Hepatocyte (in vitro differentiated cells): ENCODE measurements at regions not wholly inside any gene's neighbourhood (a gene's known extent, or its start where the extent isn't known, plus 50 kb on each side); places are given as distances from the start of the nearest gene placed in this dataset.

Experiments used
- DNase-seq: peaks from one replicate; pipeline ENCODE4 v3.0.0-alpha.2; 2016; ENCODE audit warnings: low spot score
- H2AFZ ChIP-seq: fragments of 200-600 bp; sonication (generic); 2 replicates; pipeline ENCODE4 v1.6.0; 2016; ENCODE audit warnings: antibody characterized with exemption, mild to moderate bottlenecking
- H3K27ac ChIP-seq: fragments of 200-600 bp; sonication (generic); 2 replicates; pipeline ENCODE4 v1.5.1; 2016; ENCODE audit warnings: mild to moderate bottlenecking
- H3K27me3 ChIP-seq: fragments of 200-600 bp; sonication (generic); 2 replicates; pipeline ENCODE4 v1.6.1; 2016
- H3K36me3 ChIP-seq: fragments of 200-600 bp; sonication (generic); replicated peaks from 2 replicates; pipeline ENCODE4 v1.5.1; 2016; ENCODE audit warnings: low read depth; ENCODE audit not compliant: insufficient read depth
- H3K4me1 ChIP-seq: fragments of 200-600 bp; sonication (generic); 2 replicates; pipeline ENCODE4 v1.5.1; 2016; ENCODE audit warnings: mild to moderate bottlenecking, moderate library complexity; ENCODE audit not compliant: insufficient read depth
- H3K4me2 ChIP-seq: fragments of 200-600 bp; sonication (generic); 2 replicates; pipeline ENCODE4 v1.6.0; 2016
- H3K4me3 ChIP-seq: fragments of 200-600 bp; sonication (generic); 2 replicates; pipeline ENCODE4 v1.5.1; 2016; ENCODE audit warnings: mild to moderate bottlenecking
- H3K79me2 ChIP-seq: fragments of 200-600 bp; sonication (generic); 2 replicates; pipeline ENCODE4 v1.6.0; 2017; ENCODE audit warnings: mild to moderate bottlenecking
- H3K9me2 ChIP-seq: fragments of 200-600 bp; sonication (generic); replicated peaks from 2 replicates; pipeline ENCODE4 v1.6.0; 2017; ENCODE audit warnings: mild to moderate bottlenecking; ENCODE audit not compliant: insufficient read depth
- H3K9me3 ChIP-seq: fragments of 200-600 bp; sonication (generic); 2 replicates; pipeline ENCODE4 v1.5.1; 2016; ENCODE audit warnings: low read depth, mild to moderate bottlenecking
- H4K20me1 ChIP-seq: fragments of 200-600 bp; sonication (generic); 2 replicates; pipeline ENCODE4 v1.6.0; 2016; ENCODE audit warnings: mild to moderate bottlenecking; ENCODE audit not compliant: insufficient read depth, poor library complexity, severe bottlenecking
- EZH2 ChIP-seq: fragments of 200-600 bp; sonication (generic); IDR thresholded peaks from 2 replicates; pipeline ENCODE4 v1.6.1; 2016; ENCODE audit warnings: antibody characterized with exemption, mild to moderate bottlenecking, borderline replicate concordance
- EZH2phosphoT487 ChIP-seq: fragments of 200-600 bp; sonication (generic); IDR thresholded peaks from one replicate; pipeline ENCODE4 v1.6.1; 2018; ENCODE audit warnings: antibody characterized with exemption, mild to moderate bottlenecking, low read depth, moderate library complexity; ENCODE audit not compliant: unreplicated experiment, severe bottlenecking
- WGBS: methylation state at CpG from one replicate; pipeline ENCODE4 v1.1.6; 2016; ENCODE audit warnings: low lambda C conversion rate; ENCODE audit errors: missing lambda C conversion rate; 5-methylcytosine and 5-hydroxymethylcytosine counted together
- TF ChIP-seq, protein P1 (sequence below): fragments of 200-600 bp; sonication (generic); IDR thresholded peaks from 2 replicates; pipeline ENCODE4 v1.5.1; 2016; ENCODE audit warnings: antibody characterized with exemption, mild to moderate bottlenecking; ENCODE audit not compliant: poor library complexity

GRCh38 chr15:85872125-85872524 is 77.4 kb upstream of the KLHL25 start:
- 95% methylated on average over 5 of the region's 5 CpGs for WGBS

DNA sequence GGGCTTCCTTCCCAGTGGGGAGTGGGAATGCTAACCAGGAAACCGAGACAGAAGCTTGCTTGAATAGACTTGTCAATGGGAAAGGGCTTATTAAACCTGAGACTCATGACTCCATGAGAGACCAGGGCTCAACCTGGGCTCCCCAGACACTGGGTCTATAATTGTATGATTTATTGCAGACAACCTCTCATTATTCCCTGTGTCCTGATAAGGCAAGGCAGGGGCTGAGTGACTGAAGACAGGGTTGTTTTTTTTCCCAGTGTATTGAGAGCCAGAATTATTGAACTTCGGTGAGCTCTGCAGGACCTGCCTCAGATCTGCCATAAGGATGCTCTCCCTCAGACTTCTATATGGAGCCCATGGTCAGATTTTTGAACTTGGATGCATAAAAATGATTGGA is 79.5 kb upstream of the KLHL25 start:
- Histone ChIP-seq H3K4me1 (no peaks in the 10 kb centered on the region), H3K27me3 (peaks cover 11% of the 10 kb centered on the region), H2AFZ (no peak overlapping the region), H3K9me3 (no peaks in the 10 kb centered on the region), H3K4me3 (no peak overlapping the region), H3K27ac (no peak overlapping the region), H3K4me2 (no peak overlapping the region), H4K20me1 (no peaks in the 10 kb centered on the region), H3K9me2 (no peaks in the 10 kb centered on the region), H3K79me2 (no peaks in the 10 kb centered on the region), H3K36me3 (no peaks in the 10 kb centered on the region)
- 74% methylated on average over 2 of the region's 2 CpGs for WGBS
- TF ChIP-seq EZH2phosphoT487 = no peak
- no peak for TF ChIP-seq EZH2
- TF ChIP-seq, protein P1, sequence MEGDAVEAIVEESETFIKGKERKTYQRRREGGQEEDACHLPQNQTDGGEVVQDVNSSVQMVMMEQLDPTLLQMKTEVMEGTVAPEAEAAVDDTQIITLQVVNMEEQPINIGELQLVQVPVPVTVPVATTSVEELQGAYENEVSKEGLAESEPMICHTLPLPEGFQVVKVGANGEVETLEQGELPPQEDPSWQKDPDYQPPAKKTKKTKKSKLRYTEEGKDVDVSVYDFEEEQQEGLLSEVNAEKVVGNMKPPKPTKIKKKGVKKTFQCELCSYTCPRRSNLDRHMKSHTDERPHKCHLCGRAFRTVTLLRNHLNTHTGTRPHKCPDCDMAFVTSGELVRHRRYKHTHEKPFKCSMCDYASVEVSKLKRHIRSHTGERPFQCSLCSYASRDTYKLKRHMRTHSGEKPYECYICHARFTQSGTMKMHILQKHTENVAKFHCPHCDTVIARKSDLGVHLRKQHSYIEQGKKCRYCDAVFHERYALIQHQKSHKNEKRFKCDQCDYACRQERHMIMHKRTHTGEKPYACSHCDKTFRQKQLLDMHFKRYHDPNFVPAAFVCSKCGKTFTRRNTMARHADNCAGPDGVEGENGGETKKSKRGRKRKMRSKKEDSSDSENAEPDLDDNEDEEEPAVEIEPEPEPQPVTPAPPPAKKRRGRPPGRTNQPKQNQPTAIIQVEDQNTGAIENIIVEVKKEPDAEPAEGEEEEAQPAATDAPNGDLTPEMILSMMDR = no peak
- DNase-seq = no peak

More at GRCh38 chr15:85872125-85872524, 77.4 kb upstream of the KLHL25 start:
- TF ChIP-seq, protein P1 = no peak
- H2AFZ ChIP-seq = no peak overlapping the region
- no peaks in the 10 kb centered on the region for H3K36me3 ChIP-seq
- no peak overlapping the region for H3K4me2 ChIP-seq
- DNase-seq = no peak
- no peak overlapping the region for H3K27ac ChIP-seq
- no peak overlapping the region for H3K4me3 ChIP-seq
- no peaks in the 10 kb centered on the region for H3K4me1 ChIP-seq
- no peaks in the 10 kb centered on the region for H3K9me2 ChIP-seq
- peaks cover 11% of the 10 kb centered on the region for H3K27me3 ChIP-seq
- H3K79me2 ChIP-seq = no peaks in the 10 kb centered on the region
- H3K9me3 ChIP-seq = no peaks in the 10 kb centered on the region
- H4K20me1 ChIP-seq = no peaks in the 10 kb centered on the region

- no peaks in the 10 kb centered on the region for H3K9me2 ChIP-seq
- no peaks in the 10 kb centered on the region for H4K20me1 ChIP-seq
- no peaks in the 10 kb centered on the region for H3K4me1 ChIP-seq
- H3K4me3 ChIP-seq = no peak overlapping the region
- TF ChIP-seq EZH2 = no peak
- no peak for TF ChIP-seq EZH2phosphoT487
- TF ChIP-seq, protein P1 = no peak
- WGBS = 80% methylated on average over 2 of the region's 2 CpGs
- no peak overlapping the region for H2AFZ ChIP-seq
- H3K9me3 ChIP-seq = no peaks in the 10 kb centered on the region
- H3K4me2 ChIP-seq = no peak overlapping the region
- H3K27me3 ChIP-seq = peaks cover 11% of the 10 kb centered on the region
- no peaks in the 10 kb centered on the region for H3K36me3 ChIP-seq
- H3K79me2 ChIP-seq = no peaks in the 10 kb centered on the region
- no peak for DNase-seq
- no peak overlapping the region for H3K27ac ChIP-seq
Measured at GRCh38 chr15:85875756-85876155, 81.0 kb upstream of the KLHL25 start.

GRCh38 chr15:85878828-85879225 is 84.1 kb upstream of the KLHL25 start:
- Histone ChIP-seq H3K4me2 (no peak overlapping the region), H3K4me3 (no peak overlapping the region), H3K79me2 (no peaks in the 10 kb centered on the region), H4K20me1 (no peaks in the 10 kb centered on the region), H3K36me3 (no peaks in the 10 kb centered on the region), H3K27me3 (peaks cover 11% of the 10 kb centered on the region), H2AFZ (no peak overlapping the region), H3K9me3 (no peaks in the 10 kb centered on the region), H3K4me1 (no peaks in the 10 kb centered on the region), H3K9me2 (no peaks in the 10 kb centered on the region), H3K27ac (no peak overlapping the region)
- WGBS = 48% methylated on average over 3 of the region's 3 CpGs
- TF ChIP-seq EZH2 (no peak), EZH2phosphoT487 (no peak)
- TF ChIP-seq, protein P1 = no peak
- no peak for DNase-seq
